ENCODE measurements at regions not wholly inside any gene's neighbourhood (a gene's known extent, or its start where the extent isn't known, plus 50 kb on each side); places are given as distances from the start of the nearest gene placed in this dataset.

DNA sequence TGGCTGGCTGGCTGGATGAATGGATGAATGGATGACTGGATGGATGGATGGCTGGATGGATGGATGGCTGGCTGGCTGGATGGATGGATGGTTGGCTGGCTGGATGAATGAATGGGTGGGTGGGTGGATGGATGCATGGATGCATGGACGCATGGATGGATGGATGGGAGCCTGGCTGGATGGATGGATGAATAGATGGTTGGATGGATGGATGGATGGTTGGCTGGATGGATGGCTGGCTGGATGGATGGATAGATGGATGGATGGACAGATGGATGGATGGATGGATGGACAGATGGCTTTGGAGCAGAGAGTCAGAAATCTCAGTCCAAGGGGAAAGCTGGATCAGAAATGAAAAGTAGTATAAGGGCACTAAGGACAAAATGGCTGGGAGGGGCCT is 106.4 kb upstream of the SERP2 start:
- TF ChIP-seq GATA3 (IDR thresholded peaks at IDR 0.05; ENCODE audit: low read depth, low read length) (no peak), GATA2 (IDR thresholded peaks at IDR 0.05; ENCODE audit: low read depth, low read length) (no peak)
